Activated T-cell treated with anti-CD3 and anti-CD28 coated beads, Interleukin-2, amount 50 U/mL, for 4 hours (primary cell): ENCODE measurements at regions not wholly inside any gene's neighbourhood (a gene's known extent, or its start where the extent isn't known, plus 50 kb on each side); places are given as distances from the start of the nearest gene placed in this dataset.
"Not testable (repeated sequence)": the region's sequence is repeated elsewhere in the genome, so short reads cannot be mapped to it uniquely, and the experiment has no call there.

Experiments used
- ATAC-seq, 2 donors: fragments of 200-7000 bp; cut with Tn5 transposase; one replicate each; pipeline ENCODE4 v1.10.0; 2021
- DNase-seq: peaks from one replicate; pipeline ENCODE4 v3.0.0-alpha.2; 2020
- H3K27me3 Mint-ChIP-seq: one replicate; pipeline ENCODE4 v1.8.0; 2021; ENCODE audit warnings: low read depth, mixed read lengths
- H3K36me3 Mint-ChIP-seq: one replicate; pipeline ENCODE4 v1.8.0; 2022; ENCODE audit warnings: mixed read lengths; ENCODE audit not compliant: insufficient read depth
- H3K4me1 Mint-ChIP-seq: one replicate; pipeline ENCODE4 v1.8.0; 2021; ENCODE audit warnings: low read depth, mixed read lengths
- H3K4me3 Mint-ChIP-seq: one replicate; pipeline ENCODE4 v1.8.0; 2021; ENCODE audit warnings: mild to moderate bottlenecking, moderate library complexity, mixed read lengths
- H3K9me3 Mint-ChIP-seq: one replicate; pipeline ENCODE4 v1.8.0; 2021; ENCODE audit warnings: mixed read lengths

- DNase-seq = no peak
- H3K9me3 Mint-ChIP-seq = no peaks in the 10 kb centered on the region
- H3K36me3 Mint-ChIP-seq = no peaks in the 10 kb centered on the region
- no peaks in the 10 kb centered on the region for H3K27me3 Mint-ChIP-seq
- no peak for ATAC-seq
- H3K4me3 Mint-ChIP-seq = no peak overlapping the region
- H3K4me1 Mint-ChIP-seq = no peaks in the 10 kb centered on the region
Observed at GRCh38 chr5:77867914-77868313, 91.8 kb upstream of the TBCA start.

- Mint-ChIP-seq H3K4me3 (no peak overlapping the region), H3K4me1 (no peaks in the 10 kb centered on the region), H3K9me3 (no peaks in the 10 kb centered on the region), H3K36me3 (no peaks in the 10 kb centered on the region), H3K27me3 (no peaks in the 10 kb centered on the region)
- DNase-seq (no peak), ATAC-seq (no peak)
Observed at GRCh38 chr5:77867194-77867691, 91.1 kb upstream of the TBCA start.

GRCh38 chr5:77866198-77866597 is 90.1 kb upstream of the TBCA start:
- Mint-ChIP-seq H3K4me3 (no peak overlapping the region), H3K9me3 (no peaks in the 10 kb centered on the region), H3K27me3 (no peaks in the 10 kb centered on the region), H3K4me1 (no peaks in the 10 kb centered on the region), H3K36me3 (no peaks in the 10 kb centered on the region)
- ATAC-seq = no peak
- DNase-seq = no peak

- DNase-seq (no peak), ATAC-seq (no peak)
- Mint-ChIP-seq H3K36me3 (no peaks in the 10 kb centered on the region), H3K27me3 (no peaks in the 10 kb centered on the region), H3K4me3 (no peak overlapping the region), H3K4me1 (no peaks in the 10 kb centered on the region), H3K9me3 (no peaks in the 10 kb centered on the region)
Observed at GRCh38 chr5:77864997-77865396, 88.9 kb upstream of the TBCA start.

- Mint-ChIP-seq H3K36me3 (no peaks in the 10 kb centered on the region), H3K4me1 (no peaks in the 10 kb centered on the region), H3K9me3 (no peaks in the 10 kb centered on the region), H3K27me3 (no peaks in the 10 kb centered on the region), H3K4me3 (no peak overlapping the region)
- DNase-seq (no peak), ATAC-seq (no peak)
Observed at GRCh38 chr5:77863181-77863580, 87.0 kb upstream of the TBCA start.

- Mint-ChIP-seq H3K9me3 (no peaks in the 10 kb centered on the region), H3K4me3 (no peak overlapping the region), H3K27me3 (peaks cover 5% of the 10 kb centered on the region), H3K36me3 (no peaks in the 10 kb centered on the region), H3K4me1 (no peaks in the 10 kb centered on the region)
- no peak for DNase-seq
- ATAC-seq = no peak
Observed at GRCh38 chr5:77861576-77861975, 85.4 kb upstream of the TBCA start.

GRCh38 chr5:77859306-77859705 is 83.2 kb upstream of the TBCA start:
- Mint-ChIP-seq H3K9me3 (no peaks in the 10 kb centered on the region), H3K4me3 (no peak overlapping the region), H3K4me1 (no peaks in the 10 kb centered on the region), H3K36me3 (no peaks in the 10 kb centered on the region), H3K27me3 (peaks cover 16% of the 10 kb centered on the region)
- ATAC-seq (no peak), DNase-seq (no peak)

GRCh38 chr5:77858678-77859077 is 82.5 kb upstream of the TBCA start:
- H3K36me3 Mint-ChIP-seq, ATAC-seq: not testable (repeated sequence)

GRCh38 chr5:77855369-77855768 is 79.2 kb upstream of the TBCA start:
- ATAC-seq (no peak), DNase-seq (no peak)
- Mint-ChIP-seq H3K9me3 (no peaks in the 10 kb centered on the region), H3K27me3 (peaks cover 41% of the 10 kb centered on the region), H3K36me3 (no peaks in the 10 kb centered on the region), H3K4me3 (no peak overlapping the region), H3K4me1 (peaks cover 16% of the 10 kb centered on the region)

More at GRCh38 chr5:77858678-77859077, 82.5 kb upstream of the TBCA start:
- not testable (repeated sequence) for H3K4me1 Mint-ChIP-seq, H3K9me3 Mint-ChIP-seq, H3K4me3 Mint-ChIP-seq, DNase-seq
- peaks cover 20% of the 10 kb centered on the region for H3K27me3 Mint-ChIP-seq

- no peak overlapping the region for H3K4me3 Mint-ChIP-seq
- H3K27me3 Mint-ChIP-seq = peaks cover 41% of the 10 kb centered on the region
- no peaks in the 10 kb centered on the region for H3K36me3 Mint-ChIP-seq
- peaks cover 16% of the 10 kb centered on the region for H3K4me1 Mint-ChIP-seq
- ATAC-seq = no peak
- DNase-seq = no peak
- H3K9me3 Mint-ChIP-seq = no peaks in the 10 kb centered on the region
Observed at GRCh38 chr5:77853353-77853907, 77.3 kb upstream of the TBCA start.

GRCh38 chr5:77852514-77853352 is 76.6 kb upstream of the TBCA start:
- no peaks in the 10 kb centered on the region for H3K36me3 Mint-ChIP-seq
- peak overlapping the region; percentile 73 for H3K4me3 Mint-ChIP-seq
- H3K27me3 Mint-ChIP-seq = peaks cover 41% of the 10 kb centered on the region

GRCh38 chr5:77852068-77852513 is 76.0 kb upstream of the TBCA start:
- Mint-ChIP-seq H3K4me1 (peaks cover 16% of the 10 kb centered on the region), H3K9me3 (no peaks in the 10 kb centered on the region), H3K36me3 (no peaks in the 10 kb centered on the region), H3K4me3 (peak overlapping the region; percentile 73), H3K27me3 (peaks cover 38% of the 10 kb centered on the region)
- DNase-seq (no peak), ATAC-seq (no peak)

More at GRCh38 chr5:77852514-77853352, 76.6 kb upstream of the TBCA start:
- DNase-seq (no peak), ATAC-seq (peak; percentile 64 to 79)
- Mint-ChIP-seq H3K4me1 (peaks cover 16% of the 10 kb centered on the region), H3K9me3 (no peaks in the 10 kb centered on the region)

- ATAC-seq (peak in 1 of 2 donors; percentile 29), DNase-seq (no peak)
- peak overlapping the region; percentile 73 for H3K4me3 Mint-ChIP-seq
- H3K4me1 Mint-ChIP-seq = peaks cover 16% of the 10 kb centered on the region
- peaks cover 35% of the 10 kb centered on the region for H3K27me3 Mint-ChIP-seq
- no peaks in the 10 kb centered on the region for H3K36me3 Mint-ChIP-seq
- H3K9me3 Mint-ChIP-seq = no peaks in the 10 kb centered on the region
Observed at GRCh38 chr5:77851176-77852067, 75.3 kb upstream of the TBCA start.

- Mint-ChIP-seq H3K4me3 (peak overlapping the region; percentile 73), H3K36me3 (no peaks in the 10 kb centered on the region), H3K4me1 (peaks cover 16% of the 10 kb centered on the region), H3K9me3 (no peaks in the 10 kb centered on the region), H3K27me3 (peaks cover 30% of the 10 kb centered on the region)
- ATAC-seq (no peak), DNase-seq (no peak)
Observed at GRCh38 chr5:77850536-77851175, 74.5 kb upstream of the TBCA start.
